Left renal pelvis (tissue), 4 donors: ENCODE measurements at regions not wholly inside any gene's neighbourhood (a gene's known extent, or its start where the extent isn't known, plus 50 kb on each side); places are given as distances from the start of the nearest gene placed in this dataset.

ENCODE experiments used
- DNase-seq, 4 donors: peaks; one replicate each; pipeline ENCODE4 v3.0.0-alpha.2; 2013; ENCODE audit warnings: low read depth in 4 of 4, low spot score in 3 of 4

DNA sequence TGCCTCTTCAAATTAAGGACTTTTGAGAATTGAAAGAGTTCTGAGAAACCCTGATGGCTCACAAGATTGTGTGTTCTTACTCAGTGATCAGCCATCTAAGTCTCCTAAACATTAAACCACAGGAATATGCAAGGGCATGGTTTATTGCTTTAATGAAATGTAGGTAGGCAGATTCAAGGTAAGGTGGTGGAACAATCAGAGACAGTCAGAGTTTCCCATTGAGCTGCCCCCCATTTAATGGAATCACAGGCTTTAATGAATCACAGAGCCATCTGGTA is 107.8 kb upstream of the LRATD1 start:
- no peak for DNase-seq

DNA sequence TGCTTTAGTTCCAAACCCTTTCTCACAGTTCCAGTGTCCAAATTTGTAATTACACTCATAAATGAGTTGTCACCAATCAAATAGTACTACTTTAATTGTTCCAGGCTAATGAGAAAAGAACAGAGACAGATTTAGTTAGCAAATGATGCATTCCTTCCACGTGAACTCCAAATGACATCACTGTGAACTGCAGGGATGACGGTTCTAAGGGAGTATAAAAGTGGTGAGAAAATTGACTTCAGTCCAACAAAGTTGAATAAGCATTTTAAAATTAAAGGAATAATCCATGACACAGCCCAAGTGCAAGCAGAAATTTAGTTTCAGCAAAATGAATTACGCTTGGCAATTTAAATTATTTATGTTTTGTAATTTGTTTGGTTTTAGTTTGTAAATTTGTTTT is 102.0 kb upstream of the LRATD1 start:
- DNase-seq = no peak

DNA sequence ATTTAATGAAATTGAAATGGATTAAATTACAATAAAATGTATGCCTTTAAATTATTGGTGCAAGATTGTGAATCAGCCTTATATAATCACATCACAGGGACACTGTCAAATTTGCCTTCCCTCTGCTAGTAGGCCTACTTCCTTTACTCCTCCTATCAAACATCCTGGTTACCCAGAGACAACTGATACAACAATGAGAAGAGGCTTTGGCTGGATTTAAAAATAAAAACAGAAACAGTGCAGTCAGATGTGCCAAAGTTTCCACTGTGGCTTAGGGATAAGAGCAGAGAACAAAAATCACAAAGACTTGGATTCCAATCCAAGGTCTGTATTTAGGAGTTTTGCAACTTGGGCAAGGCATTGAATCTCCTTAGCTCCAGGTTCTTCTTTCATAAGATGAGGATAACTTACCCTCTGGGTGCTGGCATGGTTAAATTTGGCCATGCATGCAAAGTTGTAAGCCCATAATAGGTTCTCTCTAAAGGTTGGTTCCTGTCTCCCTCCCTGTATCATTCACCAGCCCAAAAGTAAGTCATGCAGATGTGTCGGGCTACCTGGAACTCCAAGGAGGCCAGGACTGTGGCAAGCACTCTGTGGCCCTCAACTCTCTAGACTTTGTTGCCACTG is 99.3 kb upstream of the LRATD1 start:
- no peak for DNase-seq

DNA sequence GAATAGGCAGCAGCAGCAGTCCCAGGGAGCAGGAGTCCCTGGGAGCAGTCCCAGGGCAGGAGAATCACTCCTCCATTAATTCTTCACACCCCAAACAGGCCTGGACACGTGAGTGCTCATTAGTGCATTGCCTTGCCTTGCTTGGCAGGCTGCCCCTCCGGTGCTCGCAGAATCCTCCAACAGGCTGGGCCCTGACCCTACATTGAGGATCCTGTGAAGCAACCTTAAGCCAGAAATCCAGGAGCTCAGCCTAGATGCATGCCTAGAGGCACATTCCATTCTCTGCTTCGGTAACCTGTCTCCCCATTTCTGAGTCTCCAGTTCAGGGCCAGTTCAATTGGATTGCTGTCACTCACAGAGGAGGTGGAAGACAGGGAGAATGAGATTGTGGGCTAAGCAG is 97.4 kb upstream of the LRATD1 start:
- DNase-seq = no peak

DNA sequence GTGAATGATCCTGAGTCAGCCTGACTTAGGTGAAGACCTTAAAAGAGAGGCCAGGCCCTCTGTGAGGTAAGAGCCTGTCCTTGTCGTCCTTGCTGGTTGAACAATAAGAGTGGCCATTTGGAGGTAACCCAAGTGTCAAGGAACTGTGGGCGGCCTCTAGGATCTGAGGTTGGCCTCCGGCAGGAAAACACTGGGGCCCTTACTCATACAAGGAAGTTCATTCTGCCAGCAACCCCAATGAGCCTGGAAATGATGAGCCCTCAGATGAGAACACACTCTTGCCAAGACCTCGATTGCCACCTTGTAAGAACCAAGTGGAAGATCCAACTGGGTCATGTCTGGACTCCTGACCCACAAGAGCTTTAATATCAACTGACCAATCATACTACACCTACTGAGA is 95.5 kb upstream of the LRATD1 start:
- DNase-seq = no peak

DNA sequence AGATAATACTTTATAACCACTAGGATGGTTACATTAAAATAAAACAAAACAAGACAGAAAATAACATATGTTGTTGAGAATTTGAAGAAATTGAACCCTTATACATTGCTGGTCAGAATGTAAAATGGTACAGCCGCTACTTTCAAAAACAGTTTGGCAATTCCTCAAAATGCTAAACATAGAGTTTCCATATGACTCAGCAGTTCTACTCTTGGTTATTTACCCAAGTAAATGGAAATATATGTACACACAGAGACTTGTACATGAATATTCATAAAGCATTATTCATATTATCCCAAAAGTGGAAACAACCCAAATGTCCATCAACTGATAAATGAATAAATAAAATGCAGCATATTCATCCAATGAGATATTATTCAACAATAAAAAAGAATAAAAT is 92.5 kb upstream of the LRATD1 start:
- DNase-seq = no peak

DNA sequence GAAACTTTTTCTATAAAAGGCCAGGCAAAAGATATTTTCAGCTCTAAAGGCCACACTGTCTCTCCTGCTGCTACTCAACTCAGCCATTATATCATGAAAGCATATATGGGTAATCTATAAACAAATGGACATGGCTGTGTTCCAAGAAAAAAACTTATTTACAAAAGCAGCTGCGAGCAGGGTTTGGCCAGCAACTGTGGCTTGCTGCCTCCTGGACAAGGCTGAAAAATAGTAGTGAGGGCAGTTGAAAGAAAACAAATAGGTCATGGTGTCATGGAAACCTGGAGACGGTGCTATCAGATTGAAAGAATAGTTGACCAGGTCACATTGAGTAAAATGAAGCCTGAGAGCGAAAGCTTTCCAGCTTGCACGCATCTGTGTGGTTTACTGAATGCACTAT is 89.2 kb upstream of the LRATD1 start:
- DNase-seq = no peak

- no peak for DNase-seq
These were observed 88.3 kb upstream of the LRATD1 start for GRCh38 chr2:14544247-14544646.

DNA sequence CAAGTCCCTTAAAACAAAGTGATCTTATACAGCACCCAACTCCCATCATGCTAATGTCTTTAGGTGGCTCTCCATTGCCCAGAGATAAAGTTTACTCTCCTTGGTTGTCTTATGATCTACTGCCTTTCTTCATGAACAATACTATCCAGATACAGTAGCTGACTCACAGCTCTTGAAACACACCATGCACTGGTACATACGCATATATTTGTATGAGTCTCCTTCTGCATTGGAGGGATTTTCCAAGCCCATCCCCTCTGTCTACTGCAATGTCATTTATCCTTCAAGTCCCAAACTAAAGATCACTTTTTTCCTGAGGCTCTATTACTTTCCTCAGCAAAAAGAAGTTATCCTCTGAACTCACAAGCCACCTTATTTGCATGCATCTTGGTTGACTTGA is 84.7 kb upstream of the LRATD1 start:
- no peak for DNase-seq

DNA sequence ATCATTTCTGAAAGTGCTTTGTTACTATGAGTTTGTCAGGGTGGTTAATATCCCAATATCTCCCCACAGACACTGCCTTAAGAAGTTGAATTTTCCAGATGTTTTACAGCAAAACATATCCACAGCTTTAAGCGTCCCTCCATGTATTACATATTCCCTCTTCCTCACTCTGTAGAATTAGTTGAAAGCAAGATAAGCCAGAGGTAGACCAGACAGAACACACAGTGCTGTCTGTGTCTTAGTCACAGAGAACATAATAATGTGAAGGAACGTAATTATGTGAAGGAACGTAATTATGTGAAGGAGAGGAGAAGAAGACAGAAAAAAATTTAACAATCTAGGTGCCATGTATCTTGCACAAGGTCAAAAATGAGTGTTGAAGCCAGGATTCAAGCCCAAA is 81.9 kb upstream of the LRATD1 start:
- no peak for DNase-seq

DNA sequence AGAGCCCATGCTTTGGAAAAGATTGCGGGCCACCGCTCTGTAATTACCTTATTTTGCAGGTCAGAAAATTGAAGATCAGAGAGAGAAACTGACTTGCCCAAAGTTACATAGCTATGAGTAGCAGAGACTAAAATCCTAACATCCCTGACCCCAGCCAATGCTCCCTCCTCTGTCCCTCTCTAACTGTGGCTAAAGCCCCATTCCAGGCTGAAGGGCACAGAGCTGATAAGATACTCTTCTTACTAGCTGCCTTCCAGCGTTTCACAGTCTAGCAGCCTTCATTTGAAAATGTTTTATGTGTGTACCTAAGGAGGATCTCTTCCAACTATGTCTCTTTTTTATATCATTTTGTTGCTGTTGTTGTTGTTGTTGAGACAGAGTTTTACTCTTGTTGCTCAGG is 81.4 kb upstream of the LRATD1 start:
- no peak for DNase-seq

GRCh38 chr2:14552286-14552685 is 80.2 kb upstream of the LRATD1 start:
- no peak for DNase-seq

- DNase-seq = no peak
These were observed 79.7 kb upstream of the LRATD1 start for GRCh38 chr2:14552818-14553217.

- DNase-seq = no peak
These were observed 77.5 kb upstream of the LRATD1 start for GRCh38 chr2:14554849-14555545.

GRCh38 chr2:14557111-14557510 is 75.4 kb upstream of the LRATD1 start:
- DNase-seq = no peak

DNA sequence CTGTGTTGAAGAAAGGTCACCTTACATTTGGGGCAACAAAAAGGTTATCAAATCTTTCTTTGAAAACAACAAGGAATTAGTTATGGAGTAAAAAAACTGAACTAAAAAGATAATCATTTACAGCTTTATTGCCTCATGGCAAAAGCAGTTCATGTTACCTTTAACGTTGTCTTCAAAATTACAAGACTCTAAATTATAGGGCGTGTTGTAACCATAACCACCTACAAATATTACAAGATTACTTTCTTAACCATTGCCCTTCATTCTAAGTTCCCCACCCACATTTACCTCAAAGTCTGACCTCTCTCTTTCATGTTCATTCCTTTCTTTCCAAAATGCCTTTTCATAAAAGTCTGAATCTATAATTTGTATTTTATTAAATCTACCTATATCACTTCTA is 74.6 kb upstream of the LRATD1 start:
- no peak for DNase-seq

DNA sequence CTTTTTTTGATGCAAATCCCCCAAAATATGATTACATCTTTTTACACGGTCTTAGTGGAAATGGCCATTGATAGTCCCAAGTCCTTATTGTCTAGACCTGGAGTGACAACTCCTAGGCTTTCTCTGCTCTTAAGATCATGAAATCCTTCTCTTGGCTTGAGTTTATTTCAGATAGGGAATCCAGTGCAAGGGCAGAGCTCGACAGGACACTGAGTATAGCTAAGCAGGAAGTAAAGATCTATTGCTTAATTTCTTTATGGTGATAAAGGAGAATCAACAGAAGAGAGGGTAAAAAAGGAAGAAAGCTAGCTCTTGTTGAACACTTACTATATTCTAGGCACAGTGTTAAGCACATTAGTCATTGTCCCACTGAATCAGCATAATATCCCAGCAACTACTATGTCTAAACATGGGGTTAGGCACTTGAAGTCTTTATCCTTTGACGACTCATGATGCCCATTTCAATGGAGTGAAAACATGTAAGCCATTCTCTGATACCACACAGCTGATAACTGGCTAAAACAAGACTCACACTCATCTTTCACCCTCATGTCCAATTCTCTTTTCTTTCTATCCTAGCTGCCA is 74.1 kb upstream of the LRATD1 start:
- DNase-seq = no peak

GRCh38 chr2:14560716-14561115 is 71.8 kb upstream of the LRATD1 start:
- DNase-seq = no peak

DNA sequence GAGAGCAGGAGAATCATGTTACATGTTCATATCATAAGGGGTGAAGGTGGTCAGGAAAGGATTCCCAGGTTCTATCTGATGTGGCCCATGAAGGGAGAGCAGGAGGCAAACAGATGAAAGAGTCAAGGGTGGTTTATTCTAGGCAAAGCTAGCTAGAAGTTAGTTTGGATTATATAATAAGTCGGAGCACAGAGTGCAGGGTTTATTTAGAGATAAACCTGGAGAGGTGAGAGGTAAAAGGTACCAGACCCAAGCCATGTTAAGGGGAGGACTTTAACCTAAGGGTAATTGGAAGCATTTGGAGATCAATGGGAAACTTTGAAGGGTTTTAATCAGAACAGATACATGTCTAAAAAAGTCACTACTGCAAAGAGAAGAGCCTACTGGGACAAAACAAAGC is 69.2 kb upstream of the LRATD1 start:
- DNase-seq = no peak

GRCh38 chr2:14565666-14566065 is 66.9 kb upstream of the LRATD1 start:
- DNase-seq = peak in 1 of 4 donors; percentile 5

DNA sequence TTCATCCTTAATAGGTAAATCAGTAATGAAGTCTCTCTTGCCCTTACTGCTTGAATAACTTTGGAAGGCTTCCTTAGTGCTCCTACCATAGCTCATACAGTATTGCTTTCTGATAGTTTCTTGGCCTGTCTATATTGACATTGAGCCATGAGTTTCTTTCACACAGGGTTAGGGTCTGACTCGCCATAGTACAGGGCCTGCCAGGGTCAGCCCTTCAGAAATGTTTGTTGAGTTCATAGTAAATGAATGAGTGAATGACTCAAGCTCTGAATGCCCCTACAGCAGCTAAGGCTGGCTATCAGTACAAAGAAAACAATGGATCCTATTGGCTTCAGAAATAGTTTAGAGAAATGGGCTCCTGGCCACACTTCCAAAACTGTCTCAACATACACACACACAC is 65.0 kb upstream of the LRATD1 start:
- DNase-seq = no peak

DNA sequence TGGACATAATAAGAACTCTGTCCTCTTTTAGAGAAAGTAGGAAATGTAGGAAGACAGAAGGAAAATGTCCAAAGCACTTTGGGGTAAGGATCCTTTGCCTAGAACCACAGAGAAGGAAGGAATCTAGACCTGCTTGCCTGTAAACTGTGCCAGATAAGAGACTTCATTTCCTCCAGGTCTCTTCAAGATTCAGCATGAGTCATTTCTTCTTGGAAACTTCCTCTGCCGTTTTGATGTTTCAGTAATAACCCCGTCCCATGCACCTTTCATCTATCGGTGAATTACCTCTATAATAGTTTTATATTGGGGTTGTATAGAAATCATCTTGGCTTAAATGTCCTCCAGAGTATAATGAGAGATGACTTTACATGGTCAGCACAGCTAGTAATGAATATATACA is 63.2 kb upstream of the LRATD1 start:
- DNase-seq = no peak

- no peak for DNase-seq
These were observed 59.9 kb upstream of the LRATD1 start for GRCh38 chr2:14572633-14573032.
